NT2/D1 (cell line): ENCODE measurements at regions not wholly inside any gene's neighbourhood (a gene's known extent, or its start where the extent isn't known, plus 50 kb on each side); places are given as distances from the start of the nearest gene placed in this dataset.

Experiments used
- DNase-seq: peaks from one replicate; pipeline ENCODE4 v3.0.0-alpha.2; 2011; ENCODE audit warnings: low read depth, low spot score
- H3K27me3 ChIP-seq: 2 replicates; pipeline ENCODE4 v1.6.0; 2011; ENCODE audit warnings: mild to moderate bottlenecking; ENCODE audit not compliant: insufficient read length, insufficient read depth
- H3K36me3 ChIP-seq: 2 replicates; pipeline ENCODE4 v1.6.1; 2011; ENCODE audit warnings: mild to moderate bottlenecking, low read length, mixed read lengths; ENCODE audit not compliant: insufficient read depth, insufficient read length
- H3K4me1 ChIP-seq: 2 replicates; pipeline ENCODE4 v1.5.1; 2011; ENCODE audit not compliant: insufficient read depth, insufficient read length
- H3K4me3 ChIP-seq: 2 replicates; pipeline ENCODE4 v1.5.1; 2011; ENCODE audit warnings: low read depth; ENCODE audit not compliant: insufficient read length
- H3K9ac ChIP-seq: 2 replicates; pipeline ENCODE4 v1.6.0; 2011; ENCODE audit warnings: low read depth; ENCODE audit not compliant: insufficient read length
- H3K9me3 ChIP-seq: 2 replicates; pipeline ENCODE4 v1.5.1; 2011; ENCODE audit warnings: mild to moderate bottlenecking, low read length; ENCODE audit not compliant: insufficient read depth
- SUZ12 ChIP-seq: IDR thresholded peaks from 2 replicates; pipeline ENCODE4 v1.6.1; 2011; ENCODE audit not compliant: insufficient read length, insufficient read depth; ENCODE audit errors: extremely low read depth
- YY1 ChIP-seq: IDR thresholded peaks from 2 replicates; pipeline ENCODE4 v1.6.1; 2011; ENCODE audit not compliant: insufficient read length, insufficient read depth
- ZNF274 ChIP-seq: IDR thresholded peaks from 2 replicates; pipeline ENCODE4 v1.6.1; 2011; ENCODE audit warnings: mild to moderate bottlenecking, low read depth, low read length

GRCh38 chrX:40410859-40411258 is 169.9 kb upstream of the ATP6AP2 start:
- H3K9me3 ChIP-seq: peaks cover 9% of the 10 kb centered on the region; the same call in 1 of the 2 replicates
- no peaks in the 10 kb centered on the region for H3K27me3 ChIP-seq
- no peak for DNase-seq
- TF ChIP-seq ZNF274 (no peak), YY1 (no peak), SUZ12 (no peak)
- H3K36me3 ChIP-seq: no peaks in the 10 kb centered on the region
- no peak overlapping the region for H3K9ac ChIP-seq
- no peak overlapping the region for H3K4me3 ChIP-seq
- H3K4me1 ChIP-seq: no peaks in the 10 kb centered on the region

GRCh38 chrX:40406330-40406859 is 174.4 kb upstream of the ATP6AP2 start:
- no peak for TF ChIP-seq SUZ12
- no peak for TF ChIP-seq ZNF274
- TF ChIP-seq YY1: no peak
- no peak overlapping the region for H3K4me3 ChIP-seq
- H3K4me1 ChIP-seq: peaks cover 3% of the 10 kb centered on the region
- no peak for DNase-seq
- no peaks in the 10 kb centered on the region for H3K36me3 ChIP-seq
- no peak overlapping the region for H3K9ac ChIP-seq
- H3K9me3 ChIP-seq: peaks cover 9% of the 10 kb centered on the region; the same call in 1 of the 2 replicates
- no peaks in the 10 kb centered on the region for H3K27me3 ChIP-seq

- Histone ChIP-seq H3K4me3 (no peak overlapping the region), H3K27me3 (no peaks in the 10 kb centered on the region), H3K4me1 (peaks cover 3% of the 10 kb centered on the region)
Observed at GRCh38 chrX:40405399-40405798, 175.4 kb upstream of the ATP6AP2 start.

GRCh38 chrX:40403757-40404156 is 177.0 kb upstream of the ATP6AP2 start:
- H3K36me3 ChIP-seq: no peaks in the 10 kb centered on the region
- peaks cover 3% of the 10 kb centered on the region for H3K4me1 ChIP-seq
- no peak for DNase-seq
- no peak for TF ChIP-seq ZNF274
- no peak for TF ChIP-seq YY1
- TF ChIP-seq SUZ12: no peak
- H3K27me3 ChIP-seq: no peaks in the 10 kb centered on the region
- no peak overlapping the region for H3K9ac ChIP-seq
- 0 out of 2 replicates have a peak, but pooled peaks cover 3% of the 10 kb centered on the region for H3K9me3 ChIP-seq
- no peak overlapping the region for H3K4me3 ChIP-seq

More at GRCh38 chrX:40405399-40405798, 175.4 kb upstream of the ATP6AP2 start:
- DNase-seq: no peak
- no peaks in the 10 kb centered on the region for H3K36me3 ChIP-seq
- H3K9ac ChIP-seq: no peak overlapping the region
- TF ChIP-seq YY1: no peak
- peaks cover 9% of the 10 kb centered on the region; the same call in 1 of the 2 replicates for H3K9me3 ChIP-seq

GRCh38 chrX:40402831-40403533 is 177.8 kb upstream of the ATP6AP2 start:
- TF ChIP-seq ZNF274 (no peak), SUZ12 (no peak), YY1 (no peak)
- DNase-seq: no peak
- Histone ChIP-seq H3K9ac (no peak overlapping the region), H3K4me1 (peaks cover 3% of the 10 kb centered on the region), H3K4me3 (no peak overlapping the region), H3K27me3 (no peaks in the 10 kb centered on the region), H3K9me3 (no peaks in the 10 kb centered on the region), H3K36me3 (no peaks in the 10 kb centered on the region)

- H3K4me1 ChIP-seq: no peaks in the 10 kb centered on the region
- H3K9me3 ChIP-seq: no peaks in the 10 kb centered on the region
- H3K27me3 ChIP-seq: no peaks in the 10 kb centered on the region
- no peak overlapping the region for H3K4me3 ChIP-seq
- no peak for TF ChIP-seq ZNF274
- no peak for TF ChIP-seq YY1
- TF ChIP-seq SUZ12: no peak
- H3K36me3 ChIP-seq: no peaks in the 10 kb centered on the region
- no peak for DNase-seq
- H3K9ac ChIP-seq: no peak overlapping the region
Observed at GRCh38 chrX:40395102-40395501, 185.7 kb upstream of the ATP6AP2 start.

GRCh38 chrX:40394302-40394701 is 186.5 kb upstream of the ATP6AP2 start:
- Histone ChIP-seq H3K4me1 (no peaks in the 10 kb centered on the region), H3K9ac (no peak overlapping the region), H3K4me3 (no peak overlapping the region), H3K9me3 (no peaks in the 10 kb centered on the region), H3K36me3 (no peaks in the 10 kb centered on the region), H3K27me3 (no peaks in the 10 kb centered on the region)
- DNase-seq: no peak
- TF ChIP-seq ZNF274: no peak
- no peak for TF ChIP-seq YY1
- no peak for TF ChIP-seq SUZ12
